ENCODE measurements at regions not wholly inside any gene's neighbourhood (a gene's known extent, or its start where the extent isn't known, plus 50 kb on each side); places are given as distances from the start of the nearest gene placed in this dataset.

GRCh38 chr18:3384664-3385563 lies 65.1 kb upstream of the TGIF1 start:
- no TSS peak for BruUV-seq (replicated peaks)
- H3K36me3 ChIP-seq (replicated peaks in 1 of 2; ENCODE audit: control insufficient read depth in 1 of 2, insufficient read depth in 2 of 2, low read length in 2 of 2): no peaks in the 10 kb centered on the region
- H4K20me1 ChIP-seq (ENCODE audit: insufficient read depth, low read length): no peaks in the 10 kb centered on the region
- DNase-seq (ENCODE audit: low spot score): peak; percentile 39
- H3K27ac ChIP-seq (ENCODE audit: extremely low read length, insufficient read depth, low read length): no peak overlapping the region
- FAIRE-seq: no peak
- no peak overlapping the region for H2AFZ ChIP-seq (ENCODE audit: low read length)
- TF ChIP-seq NFE2L2 (IDR thresholded peaks at IDR 0.05; ENCODE audit: low read length) (peak; percentile 88), HNF4A (CRISPR knock-in tag; IDR thresholded peaks at IDR 0.05) (peak; percentile 22; the same call in 1 of the 2 replicates), PCBP1 (IDR thresholded peaks at IDR 0.05; ENCODE audit: borderline replicate concordance, low read depth, low read length) (no peak), GATAD1 (CRISPR knock-in tag; IDR thresholded peaks at IDR 0.05) (no peak), MAFF (IDR thresholded peaks at IDR 0.05; ENCODE audit: low read depth, low read length) (peak; percentile 17; the same call in 1 of the 2 replicates), FOSL2 (CRISPR knock-in tag; IDR thresholded peaks at IDR 0.05) (0 out of 2 replicates have a peak, but pooled peaks have one; percentile 36)
- 30% methylated on average over 11 of the region's 11 CpGs for WGBS (ENCODE audit: low lambda C conversion rate)
- ChIA-PET CTCF (ENCODE audit: low intra/inter-chr PET ratio, low total read pairs) (no interaction called here), POLR2A (no interaction called here)
- peak overlapping the region; percentile 65 for H3K4me2 ChIP-seq (ENCODE audit: low read depth, low read length)
- H3K9ac ChIP-seq (ENCODE audit: insufficient read depth, low read depth, low read length): no peak overlapping the region
- in situ Hi-C loops (cut with HindIII; ENCODE audit: extremely low pct_ligation_motif_present, low pct_unique_long_range_greater_than_20kb) (loop anchor here (25.0 kb wide), 1 partner anchor 102 kb away; no protein-coding TSS in a partner anchor), intact Hi-C loops (cut with micrococcal nuclease; ENCODE audit: unreplicated experiment) (no loop called here)
- H3K4me1 ChIP-seq (ENCODE audit: insufficient read depth, low read length): peaks cover 11% of the 10 kb centered on the region
- 0 out of 2 replicates have a peak, but pooled peaks cover 6% of the 10 kb centered on the region for H3K9me3 ChIP-seq (ENCODE audit: low read length)
- H3K4me3 ChIP-seq (replicated peaks in 1 of 3; ENCODE audit: insufficient read depth in 1 of 3, low read depth in 2 of 3, low read length in 3 of 3): peak overlapping the region in 1 of 3 experiments; percentile 15; a peak in 2 of 6 replicates
- no peaks in the 10 kb centered on the region for H3K79me2 ChIP-seq (ENCODE audit: insufficient read depth, low read length)
- H3K27me3 ChIP-seq (ENCODE audit: control insufficient read depth in 1 of 2, insufficient read depth in 2 of 2, low read length in 2 of 2): no peaks in the 10 kb centered on the region; a peak in 1 of 5 replicates
- ATAC-seq: no peak

DNA sequence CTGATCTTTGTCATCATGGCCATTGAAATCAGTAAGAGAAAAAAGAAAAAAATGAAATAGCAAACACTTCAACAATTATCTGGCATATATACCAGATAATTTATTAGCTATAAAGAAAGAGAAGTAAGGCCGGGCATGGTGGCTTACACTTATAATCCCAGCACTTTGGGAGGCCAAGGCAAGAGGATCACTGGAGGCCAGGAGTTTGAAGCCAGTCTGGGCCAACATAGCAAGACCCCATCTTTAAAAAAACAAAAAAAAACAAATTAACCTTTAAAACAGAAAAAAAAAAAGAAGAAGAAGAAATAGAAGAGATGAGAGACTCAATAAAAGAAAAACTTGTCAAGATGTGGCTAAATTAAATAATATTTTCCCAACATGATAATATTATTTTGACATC lies 61.6 kb upstream of the TGIF1 start:
- Histone ChIP-seq H3K4me3 (replicated peaks in 1 of 3; ENCODE audit: insufficient read depth in 1 of 3, low read depth in 2 of 3, low read length in 3 of 3) (no peak overlapping the region), H3K27ac (ENCODE audit: extremely low read length, insufficient read depth, low read length) (no peak overlapping the region), H3K4me1 (ENCODE audit: insufficient read depth, low read length) (peaks cover 11% of the 10 kb centered on the region), H3K9ac (ENCODE audit: insufficient read depth, low read depth, low read length) (no peak overlapping the region), H3K4me2 (ENCODE audit: low read depth, low read length) (no peak overlapping the region), H4K20me1 (ENCODE audit: insufficient read depth, low read length) (no peaks in the 10 kb centered on the region), H3K27me3 (ENCODE audit: control insufficient read depth in 1 of 2, insufficient read depth in 2 of 2, low read length in 2 of 2) (peaks cover 0 to 3% of the 10 kb centered on the region in 2 experiments; a peak in 1 of 5 replicates), H3K36me3 (replicated peaks in 1 of 2; ENCODE audit: control insufficient read depth in 1 of 2, insufficient read depth in 2 of 2, low read length in 2 of 2) (no peaks in the 10 kb centered on the region), H3K79me2 (ENCODE audit: insufficient read depth, low read length) (no peaks in the 10 kb centered on the region), H2AFZ (ENCODE audit: low read length) (no peak overlapping the region), H3K9me3 (ENCODE audit: low read length) (0 out of 2 replicates have a peak, but pooled peaks cover 8% of the 10 kb centered on the region)
- DNase-seq (ENCODE audit: low spot score) (no peak), ATAC-seq (no peak), FAIRE-seq (no peak)
- no TSS peak for BruUV-seq (replicated peaks)
- intact Hi-C loops (cut with micrococcal nuclease; ENCODE audit: unreplicated experiment) (no loop called here), in situ Hi-C loops (cut with HindIII; ENCODE audit: extremely low pct_ligation_motif_present, low pct_unique_long_range_greater_than_20kb) (loop anchor here (25.0 kb wide), 1 partner anchor 99 kb away; no protein-coding TSS in a partner anchor)
- WGBS (ENCODE audit: low lambda C conversion rate): 3% methylated on average over 1 of the region's 1 CpG
- CTCF ChIA-PET (ENCODE audit: low intra/inter-chr PET ratio, low total read pairs): no interaction called here
- POLR2A ChIA-PET: no interaction called here
- TF ChIP-seq ZNF569 (CRISPR knock-in tag; IDR thresholded peaks at IDR 0.05; ENCODE audit: borderline replicate concordance): no peak
- no peak for TF ChIP-seq SALL1 (CRISPR knock-in tag; IDR thresholded peaks at IDR 0.05)
- TF ChIP-seq ZBTB4 (CRISPR knock-in tag; IDR thresholded peaks at IDR 0.05; ENCODE audit: borderline replicate concordance): no peak
- TF ChIP-seq NRL (CRISPR knock-in tag; IDR thresholded peaks at IDR 0.05; ENCODE audit: borderline replicate concordance): no peak
- no peak for TF ChIP-seq USF2 (IDR thresholded peaks at IDR 0.05; ENCODE audit: low read depth, low read length)
- TF ChIP-seq USF2 (CRISPR knock-in tag; IDR thresholded peaks at IDR 0.05; ENCODE audit: borderline replicate concordance): no peak
